GM19035 (cell line): ENCODE measurements at regions not wholly inside any gene's neighbourhood (a gene's known extent, or its start where the extent isn't known, plus 50 kb on each side); places are given as distances from the start of the nearest gene placed in this dataset.

ENCODE experiments used
- ATAC-seq: cut with Tn5 transposase; IDR thresholded peaks from one replicate; pipeline ENCODE4 v1.9.1; 2021; ENCODE audit not compliant: unreplicated experiment

DNA sequence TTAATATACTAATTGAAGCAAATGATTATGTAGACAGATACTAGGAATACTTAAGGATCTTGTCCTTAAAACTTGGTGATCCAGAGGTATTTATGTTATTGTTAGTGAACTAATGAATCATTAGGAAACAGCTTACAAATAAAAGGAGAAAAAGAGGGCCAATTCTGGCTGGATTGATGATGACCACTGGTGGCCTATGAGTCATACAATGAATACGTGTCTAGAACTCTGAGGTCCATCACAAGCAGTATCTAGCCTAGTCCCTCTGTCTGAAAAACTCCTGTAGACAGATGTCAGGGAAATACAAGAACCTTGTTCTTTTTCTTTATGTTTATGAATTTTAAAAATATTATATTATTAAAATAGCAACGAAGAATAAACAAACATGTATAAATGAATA, 51.7 kb upstream of the RTL1 start:
- ATAC-seq: no peak

GRCh38 chr14:100962494-100962893, 59.0 kb upstream of the RTL1 start:
- ATAC-seq: no peak

DNA sequence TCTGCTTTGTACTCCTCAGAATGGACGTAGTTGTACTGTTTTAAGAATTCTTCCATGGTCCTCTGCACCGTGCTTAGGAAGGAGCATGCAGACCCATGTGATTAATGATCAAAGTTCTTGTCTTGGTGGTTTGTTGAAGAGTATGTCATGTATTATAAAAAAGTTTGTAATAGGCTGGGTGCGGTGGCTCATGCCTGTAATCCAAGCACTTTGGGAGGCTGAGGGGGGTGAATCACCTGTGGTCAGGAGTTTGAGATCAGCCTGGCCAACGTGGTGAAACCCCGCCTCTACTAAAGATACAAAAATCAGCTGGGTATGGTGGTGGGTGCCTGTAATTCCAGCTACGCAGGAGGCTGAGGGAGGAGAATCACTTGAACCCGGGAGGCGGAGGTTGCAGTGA, 61.8 kb upstream of the RTL1 start:
- ATAC-seq: no peak

GRCh38 chr14:100967178-100967577, 63.7 kb upstream of the RTL1 start:
- no peak for ATAC-seq

GRCh38 chr14:100967930-100968329, 64.4 kb upstream of the RTL1 start:
- ATAC-seq: no peak

- no peak for ATAC-seq
These were observed 68.8 kb upstream of the RTL1 start for GRCh38 chr14:100972118-100972897.

- no peak for ATAC-seq
These were observed 72.1 kb upstream of the RTL1 start for GRCh38 chr14:100975671-100976070.

DNA sequence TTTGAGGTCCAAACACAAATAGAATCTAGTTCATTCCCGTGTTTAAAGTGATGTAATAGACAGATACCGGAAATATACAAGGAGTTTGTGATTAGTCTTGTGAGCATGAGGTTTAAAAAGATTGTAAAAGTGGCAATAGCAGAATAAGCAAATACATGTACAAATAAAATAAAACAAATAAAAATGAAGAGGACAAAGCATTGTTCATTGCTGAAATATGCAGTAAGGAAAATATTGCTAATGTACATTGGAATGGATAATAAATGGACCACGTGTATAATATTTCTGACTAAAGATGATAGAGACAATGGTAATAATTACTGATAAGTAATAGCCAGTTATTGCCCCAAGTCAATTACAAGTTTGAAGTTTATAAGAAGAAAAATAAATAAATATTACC, 75.6 kb upstream of the RTL1 start:
- no peak for ATAC-seq

GRCh38 chr14:100979780-100980179, 76.3 kb upstream of the RTL1 start:
- no peak for ATAC-seq

DNA sequence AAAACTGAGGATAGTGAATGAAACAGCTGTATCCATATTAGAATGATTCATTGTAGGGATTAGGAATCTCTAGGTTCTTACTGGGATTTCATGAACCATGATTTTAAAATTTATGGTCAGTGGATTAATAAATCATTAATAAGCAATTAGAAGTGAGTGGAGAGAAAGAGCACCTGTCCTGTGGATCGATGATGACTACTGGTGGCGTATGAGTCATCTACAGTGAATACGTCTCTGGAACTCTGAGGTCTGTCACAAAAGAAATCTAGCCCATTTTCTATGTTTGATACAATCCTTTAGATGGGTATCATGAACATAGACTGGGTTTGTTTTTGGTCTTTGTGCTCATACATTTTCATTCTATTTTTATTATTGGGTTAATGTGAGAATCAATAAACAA, 77.3 kb upstream of the RTL1 start:
- ATAC-seq: no peak

DNA sequence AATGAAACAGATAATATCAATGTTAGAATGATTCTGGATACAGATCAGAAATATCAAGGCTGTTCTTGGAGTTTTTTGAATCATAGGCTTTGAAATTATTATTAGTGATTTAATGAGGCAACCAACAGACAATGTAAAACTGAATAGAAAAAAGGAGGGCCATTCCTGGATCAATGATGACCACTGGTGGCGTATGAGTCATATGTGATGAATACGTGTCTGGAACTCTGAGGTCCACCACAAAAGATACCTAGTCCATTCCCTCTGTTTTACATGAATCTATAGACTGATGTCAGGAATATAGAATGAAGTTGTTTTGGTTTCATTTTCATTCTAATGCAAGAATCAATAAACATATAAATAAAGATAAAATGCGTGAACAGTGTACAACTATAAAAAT, 78.3 kb upstream of the RTL1 start:
- no peak for ATAC-seq

- no peak for ATAC-seq
These were observed 78.8 kb upstream of the RTL1 start for GRCh38 chr14:100982353-100982752.

- no peak for ATAC-seq
These were observed 79.2 kb upstream of the RTL1 start for GRCh38 chr14:100982762-100983161.

GRCh38 chr14:100983710-100984109, 80.2 kb upstream of the RTL1 start:
- no peak for ATAC-seq

GRCh38 chr14:100988011-100988410, 84.5 kb upstream of the RTL1 start:
- ATAC-seq: no peak

DNA sequence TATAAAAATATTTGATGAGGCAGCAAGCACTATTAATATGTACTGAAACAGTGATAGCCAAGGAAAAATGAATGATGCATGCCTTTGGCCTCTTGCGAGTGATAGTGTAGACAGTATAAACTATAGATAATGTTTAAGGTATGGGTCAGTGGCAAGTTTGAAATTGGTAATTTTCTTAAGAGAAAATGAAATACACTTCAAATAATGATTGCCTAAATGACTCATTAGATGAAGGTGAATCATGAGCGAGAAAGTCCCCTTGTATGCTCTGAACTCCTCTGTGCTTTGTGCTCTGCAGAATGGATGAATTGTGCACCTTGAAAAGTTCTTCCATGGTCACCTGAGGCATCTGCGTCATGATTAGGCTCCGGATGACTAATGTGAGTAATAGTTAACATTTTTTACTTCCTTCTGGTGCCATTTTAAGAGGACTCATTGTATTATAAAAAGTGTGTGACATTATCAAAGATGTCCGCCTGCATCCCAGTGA, 84.9 kb upstream of the RTL1 start:
- ATAC-seq: no peak

- no peak for ATAC-seq
These were observed 85.4 kb upstream of the RTL1 start for GRCh38 chr14:100988956-100989355.

DNA sequence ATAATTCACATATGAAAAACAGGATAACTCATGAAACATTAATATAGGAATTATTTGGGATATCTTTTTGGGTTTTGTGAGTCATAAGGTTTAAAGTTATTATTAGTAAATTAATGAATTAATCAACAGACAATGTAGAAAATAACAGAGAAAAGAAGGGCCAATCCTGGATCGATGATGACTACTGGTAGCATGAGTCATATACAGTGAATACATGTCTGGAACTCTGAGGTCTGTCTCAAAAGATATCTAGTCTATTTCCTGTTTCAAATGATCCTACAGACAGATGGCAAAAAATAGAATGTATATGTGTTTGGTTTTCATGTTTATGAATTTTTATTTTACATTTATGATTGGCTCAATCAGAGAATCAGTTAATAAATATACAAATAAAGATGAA, 86.4 kb upstream of the RTL1 start:
- ATAC-seq: no peak

GRCh38 chr14:100994082-100994481, 90.6 kb upstream of the RTL1 start:
- no peak for ATAC-seq

- no peak for ATAC-seq
These were observed 91.3 kb upstream of the RTL1 start for GRCh38 chr14:100994756-100995330.

DNA sequence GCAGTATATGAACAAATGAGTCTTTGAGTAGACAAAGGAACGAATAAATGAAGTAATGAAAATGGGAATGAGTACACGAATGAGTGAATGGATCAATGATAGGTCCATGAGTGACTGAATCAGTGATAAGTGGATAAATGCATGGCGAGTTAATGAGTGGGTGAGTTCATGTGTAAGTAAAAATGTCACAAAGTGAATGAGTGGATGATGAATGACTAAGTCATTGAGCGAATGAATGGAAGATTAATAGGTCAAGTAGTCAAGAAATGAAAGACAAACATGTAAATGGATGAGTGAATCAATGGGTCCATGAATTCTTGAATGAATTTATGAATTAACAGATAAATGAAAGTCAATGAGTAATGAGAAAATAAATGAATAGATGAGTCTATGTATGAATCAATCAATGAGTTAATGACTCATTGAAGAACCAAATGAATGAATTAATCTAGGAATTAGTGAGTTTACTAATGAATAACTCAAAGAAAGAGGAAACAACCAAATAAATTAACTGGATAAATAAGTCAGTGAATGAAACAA, 97.3 kb upstream of the RTL1 start:
- no peak for ATAC-seq

GRCh38 chr14:101001311-101002069, 98.0 kb upstream of the RTL1 start:
- ATAC-seq: no peak
